ENCODE measurements at regions not wholly inside any gene's neighbourhood (a gene's known extent, or its start where the extent isn't known, plus 50 kb on each side); places are given as distances from the start of the nearest gene placed in this dataset.

DNA sequence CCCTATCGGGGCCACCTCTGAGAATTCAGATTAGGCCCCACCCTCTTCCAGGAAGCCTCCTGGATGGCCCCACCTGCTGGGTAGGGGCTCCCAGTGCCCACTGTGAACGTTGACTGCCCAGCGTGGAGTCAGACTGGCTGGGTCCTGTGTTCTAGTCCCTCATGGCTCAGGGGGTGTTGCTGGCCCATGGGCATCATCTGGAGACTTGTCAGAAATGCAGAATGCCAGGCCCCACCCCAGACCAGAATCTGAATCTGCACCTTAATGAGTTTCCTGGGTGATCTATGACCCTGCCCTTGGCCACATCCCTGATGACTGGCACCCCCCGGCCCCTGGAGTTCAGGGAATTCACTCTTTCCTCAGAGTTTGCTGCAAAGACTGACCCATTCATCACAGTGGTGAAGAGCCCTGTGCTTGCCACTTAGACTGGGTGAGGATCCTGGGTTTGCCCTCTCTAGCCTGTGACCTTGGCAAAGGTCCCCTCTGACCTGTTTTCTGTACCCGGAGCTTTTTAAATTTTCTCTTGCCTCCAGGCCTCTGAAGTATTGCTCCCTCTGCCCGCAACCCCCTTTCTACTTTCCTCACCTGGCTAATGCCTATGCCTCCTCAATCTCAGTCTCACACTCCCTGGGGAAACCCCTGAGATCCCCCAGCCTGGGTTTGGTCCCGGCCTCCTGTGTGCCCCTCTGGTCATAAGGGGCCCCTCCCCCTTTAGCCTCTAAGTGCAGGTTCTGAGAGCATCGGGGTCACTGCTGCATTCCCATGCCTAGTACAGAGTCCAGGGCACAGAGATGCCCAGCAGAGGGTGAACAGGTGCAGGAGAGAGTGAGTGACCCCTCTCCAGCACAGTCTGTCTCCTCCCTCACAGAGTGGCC is 184.2 kb downstream of the MATN1 start:
- Mint-ChIP-seq H3K36me3 (ENCODE audit: insufficient read depth) (no peaks in the 10 kb centered on the region), H3K9me3 (ENCODE audit: low read depth) (peaks cover 3% of the 10 kb centered on the region), H3K27ac (no peak overlapping the region), H3K4me1 (ENCODE audit: low read depth) (no peaks in the 10 kb centered on the region), H3K27me3 (no peaks in the 10 kb centered on the region), H3K4me3 (ENCODE audit: low read depth) (no peak overlapping the region)
- DNase-seq (ENCODE audit: low spot score, unreplicated experiment), result no peak
- TF ChIP-seq, protein P1, sequence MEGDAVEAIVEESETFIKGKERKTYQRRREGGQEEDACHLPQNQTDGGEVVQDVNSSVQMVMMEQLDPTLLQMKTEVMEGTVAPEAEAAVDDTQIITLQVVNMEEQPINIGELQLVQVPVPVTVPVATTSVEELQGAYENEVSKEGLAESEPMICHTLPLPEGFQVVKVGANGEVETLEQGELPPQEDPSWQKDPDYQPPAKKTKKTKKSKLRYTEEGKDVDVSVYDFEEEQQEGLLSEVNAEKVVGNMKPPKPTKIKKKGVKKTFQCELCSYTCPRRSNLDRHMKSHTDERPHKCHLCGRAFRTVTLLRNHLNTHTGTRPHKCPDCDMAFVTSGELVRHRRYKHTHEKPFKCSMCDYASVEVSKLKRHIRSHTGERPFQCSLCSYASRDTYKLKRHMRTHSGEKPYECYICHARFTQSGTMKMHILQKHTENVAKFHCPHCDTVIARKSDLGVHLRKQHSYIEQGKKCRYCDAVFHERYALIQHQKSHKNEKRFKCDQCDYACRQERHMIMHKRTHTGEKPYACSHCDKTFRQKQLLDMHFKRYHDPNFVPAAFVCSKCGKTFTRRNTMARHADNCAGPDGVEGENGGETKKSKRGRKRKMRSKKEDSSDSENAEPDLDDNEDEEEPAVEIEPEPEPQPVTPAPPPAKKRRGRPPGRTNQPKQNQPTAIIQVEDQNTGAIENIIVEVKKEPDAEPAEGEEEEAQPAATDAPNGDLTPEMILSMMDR (IDR thresholded peaks at IDR 0.05; ENCODE audit: unreplicated experiment), result no peak

DNA sequence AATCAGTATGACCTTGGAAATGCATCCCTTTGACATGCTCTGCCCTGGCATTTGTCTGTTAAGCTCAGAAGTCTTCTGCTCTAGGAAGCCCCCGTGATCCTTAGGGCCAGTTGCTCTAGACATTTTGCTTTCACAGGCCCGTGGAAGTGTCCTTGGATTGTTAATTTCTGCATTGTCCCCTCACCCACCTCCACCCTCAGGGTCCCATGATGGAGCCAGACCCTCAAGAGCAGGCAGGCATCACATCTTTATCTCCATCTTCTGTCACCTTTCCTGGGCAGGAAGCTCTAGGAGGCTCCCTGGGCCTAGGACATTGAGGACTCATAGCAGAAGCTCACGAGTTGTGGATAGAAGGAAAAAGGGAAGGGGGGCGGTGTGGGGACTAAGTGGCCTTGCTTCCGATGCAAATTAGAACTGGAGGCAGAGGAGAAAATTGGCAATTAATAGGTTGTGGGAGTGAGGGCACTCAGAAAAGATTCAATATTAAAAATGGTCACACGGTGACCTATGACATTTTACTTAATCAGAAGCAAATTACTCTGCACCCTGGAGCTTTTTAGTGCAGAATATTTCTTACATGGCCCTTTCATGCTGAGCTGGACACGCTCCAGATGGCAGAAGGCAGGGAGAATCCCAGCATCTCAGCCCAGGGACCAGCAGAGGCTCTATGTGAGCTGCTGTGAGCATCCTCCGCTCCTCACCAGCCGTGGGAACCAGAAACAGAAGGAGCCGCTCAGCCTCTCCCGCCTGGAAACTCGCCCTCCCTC is 185.0 kb downstream of the MATN1 start:
- no peaks in the 10 kb centered on the region for H3K36me3 Mint-ChIP-seq (ENCODE audit: insufficient read depth)
- H3K9me3 Mint-ChIP-seq (ENCODE audit: low read depth), result peaks cover 3% of the 10 kb centered on the region
- DNase-seq (ENCODE audit: low spot score, unreplicated experiment), result no peak
- H3K27ac Mint-ChIP-seq, result no peak overlapping the region
- no peaks in the 10 kb centered on the region for H3K27me3 Mint-ChIP-seq
- H3K4me1 Mint-ChIP-seq (ENCODE audit: low read depth), result no peaks in the 10 kb centered on the region
- TF ChIP-seq, protein P1 (IDR thresholded peaks at IDR 0.05; ENCODE audit: unreplicated experiment), result no peak
- H3K4me3 Mint-ChIP-seq (ENCODE audit: low read depth), result no peak overlapping the region

DNA sequence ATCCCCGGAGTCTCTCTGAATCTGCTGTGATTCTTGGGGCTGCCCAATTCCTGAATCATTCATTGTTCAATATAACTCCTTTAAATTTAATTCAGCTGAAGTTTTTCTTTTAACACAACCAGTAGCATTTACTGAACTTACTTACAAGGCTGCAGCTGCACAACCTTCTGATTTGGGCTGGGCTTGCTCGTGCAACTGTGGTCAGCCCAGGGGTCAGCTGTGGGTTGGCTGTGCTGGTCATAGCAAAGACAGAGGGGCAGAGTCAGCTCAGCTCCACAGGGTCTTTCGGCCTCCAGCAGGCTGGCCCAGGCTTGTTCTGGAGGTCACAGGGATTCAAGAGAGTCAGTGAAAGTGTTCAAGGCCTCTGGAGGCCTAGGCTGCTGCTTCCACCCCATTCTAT is 186.1 kb downstream of the MATN1 start:
- no peaks in the 10 kb centered on the region for H3K36me3 Mint-ChIP-seq (ENCODE audit: insufficient read depth)
- no peaks in the 10 kb centered on the region for H3K4me1 Mint-ChIP-seq (ENCODE audit: low read depth)
- TF ChIP-seq, protein P1 (IDR thresholded peaks at IDR 0.05; ENCODE audit: unreplicated experiment), result no peak
- H3K27me3 Mint-ChIP-seq, result no peaks in the 10 kb centered on the region
- peaks cover 3% of the 10 kb centered on the region for H3K9me3 Mint-ChIP-seq (ENCODE audit: low read depth)
- H3K27ac Mint-ChIP-seq, result no peak overlapping the region
- DNase-seq (ENCODE audit: low spot score, unreplicated experiment), result no peak
- H3K4me3 Mint-ChIP-seq (ENCODE audit: low read depth), result no peak overlapping the region

DNA sequence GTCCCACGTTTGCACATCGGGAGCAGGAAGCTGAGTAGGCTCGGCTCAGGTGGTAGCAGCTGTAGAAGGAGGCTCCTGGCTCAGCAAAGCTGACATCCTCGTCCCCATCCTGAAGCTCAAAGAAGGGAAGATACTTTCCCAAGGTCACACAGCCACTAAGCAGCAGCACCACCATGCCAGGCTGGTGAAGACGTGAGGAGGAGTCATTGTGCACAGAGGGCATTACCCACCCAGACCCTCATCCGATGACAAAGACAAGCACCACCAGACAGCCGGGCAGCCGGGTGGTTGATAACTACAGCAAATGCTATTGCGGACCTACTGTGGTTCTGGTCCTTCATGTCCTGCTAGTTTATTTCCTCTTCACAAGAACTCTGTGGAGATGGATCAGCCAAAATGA is 186.9 kb downstream of the MATN1 start:
- Mint-ChIP-seq H3K4me1 (ENCODE audit: low read depth) (no peaks in the 10 kb centered on the region), H3K36me3 (ENCODE audit: insufficient read depth) (no peaks in the 10 kb centered on the region), H3K27me3 (no peaks in the 10 kb centered on the region), H3K9me3 (ENCODE audit: low read depth) (peaks cover under 1% of the 10 kb centered on the region), H3K27ac (no peak overlapping the region), H3K4me3 (ENCODE audit: low read depth) (no peak overlapping the region)
- DNase-seq (ENCODE audit: low spot score, unreplicated experiment), result no peak
- TF ChIP-seq, protein P1 (IDR thresholded peaks at IDR 0.05; ENCODE audit: unreplicated experiment), result no peak

DNA sequence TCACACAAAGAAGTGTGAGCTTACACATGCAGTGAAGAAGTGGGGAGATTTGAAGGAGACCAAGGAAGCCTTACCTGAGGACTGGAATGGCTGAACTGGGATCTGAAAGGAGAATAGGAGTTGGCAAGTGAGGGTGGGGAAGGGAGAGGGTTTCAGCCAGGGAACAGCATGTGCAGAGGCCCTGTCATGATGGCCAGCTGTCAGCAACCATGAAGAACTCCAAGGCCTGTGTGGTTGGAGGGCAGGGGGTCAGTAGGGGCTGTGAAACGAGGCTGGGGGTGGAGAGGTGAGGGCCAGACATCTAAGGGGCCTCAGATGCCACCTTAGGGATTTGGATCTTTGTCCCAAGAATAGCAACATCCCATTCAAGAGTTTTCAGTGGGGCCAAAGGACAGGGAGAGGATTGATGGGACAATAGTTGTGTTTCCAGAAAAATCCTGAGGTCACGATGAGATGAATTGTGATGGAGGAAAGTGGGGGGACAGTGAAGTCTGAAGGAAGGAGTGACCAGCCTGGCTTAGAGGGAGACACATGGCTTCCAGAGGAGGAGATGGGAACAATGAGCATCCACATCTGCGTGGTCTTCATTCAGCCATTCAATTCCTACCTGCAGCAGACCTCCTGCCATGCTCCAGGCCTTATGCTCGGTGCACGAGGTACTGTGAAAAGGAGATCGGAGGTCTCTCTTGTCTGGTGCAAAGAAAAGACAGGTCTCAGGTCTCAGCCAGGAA is 187.6 kb downstream of the MATN1 start:
- no peaks in the 10 kb centered on the region for H3K4me1 Mint-ChIP-seq (ENCODE audit: low read depth)
- H3K36me3 Mint-ChIP-seq (ENCODE audit: insufficient read depth), result no peaks in the 10 kb centered on the region
- H3K27ac Mint-ChIP-seq, result no peak overlapping the region
- TF ChIP-seq, protein P1 (IDR thresholded peaks at IDR 0.05; ENCODE audit: unreplicated experiment), result no peak
- no peak for DNase-seq (ENCODE audit: low spot score, unreplicated experiment)
- no peak overlapping the region for H3K4me3 Mint-ChIP-seq (ENCODE audit: low read depth)
- no peaks in the 10 kb centered on the region for H3K9me3 Mint-ChIP-seq (ENCODE audit: low read depth)
- no peaks in the 10 kb centered on the region for H3K27me3 Mint-ChIP-seq

Data from progenitor cell of endocrine pancreas (in vitro differentiated cells).